ENCODE measurements at regions not wholly inside any gene's neighbourhood (a gene's known extent, or its start where the extent isn't known, plus 50 kb on each side); places are given as distances from the start of the nearest gene placed in this dataset.

DNA sequence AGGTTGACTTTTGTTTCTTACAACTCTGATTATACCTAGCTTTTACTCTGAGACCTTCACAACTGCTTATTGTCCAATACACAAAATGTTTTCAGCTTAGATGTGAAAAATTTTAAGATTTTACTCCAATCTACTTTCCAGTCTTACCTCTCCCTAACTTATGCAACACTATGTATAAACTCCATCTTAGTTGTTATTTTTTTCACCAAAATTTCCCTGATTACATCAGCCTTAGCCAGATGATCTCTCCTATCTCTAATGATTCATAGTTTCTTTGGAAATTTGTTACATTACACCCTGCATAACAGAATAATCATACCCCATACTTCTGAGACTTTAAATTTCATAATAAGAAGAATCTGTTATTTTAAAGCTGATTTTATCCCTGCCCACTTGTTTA lies 621.0 kb upstream of the ANO3 start:
- no peaks in the 10 kb centered on the region for H3K36me3 ChIP-seq (ENCODE audit: control insufficient read depth, insufficient read depth, low read length)
- no peak overlapping the region for H3K4me3 ChIP-seq (ENCODE audit: insufficient read depth, low read depth, low read length, poor library complexity, severe bottlenecking)
- H3K9me3 ChIP-seq (ENCODE audit: control insufficient read depth, low read length): no peaks in the 10 kb centered on the region
- no peaks in the 10 kb centered on the region for H3K4me1 ChIP-seq (ENCODE audit: control insufficient read depth, insufficient read depth, low read length, poor library complexity, severe bottlenecking)
- H3K27ac ChIP-seq (ENCODE audit: insufficient read depth, low read length, poor library complexity, severe bottlenecking): no peak overlapping the region
- H3K27me3 ChIP-seq (replicated peaks; ENCODE audit: control insufficient read depth, insufficient read depth, low read length, poor library complexity, severe bottlenecking): no peaks in the 10 kb centered on the region
- no peak for DNase-seq

DNA sequence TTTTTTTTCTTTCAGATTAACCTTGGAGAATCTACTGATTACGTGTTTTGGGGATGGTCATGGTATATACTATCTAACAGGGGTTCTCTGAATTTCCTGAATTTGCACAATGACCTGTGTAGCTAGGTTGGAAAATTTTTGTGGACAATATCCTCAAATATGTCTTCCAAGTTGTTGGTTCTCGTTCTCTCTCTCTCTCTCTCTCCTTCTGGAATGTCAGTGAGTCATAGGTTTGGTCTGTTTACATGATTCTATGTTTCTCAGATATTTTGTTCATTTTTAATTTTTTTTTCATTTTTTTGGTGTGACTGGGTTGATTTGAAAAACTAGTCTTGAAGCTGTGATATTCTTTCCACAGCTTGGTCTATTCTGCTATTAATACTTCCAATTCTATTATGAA lies 604.0 kb upstream of the ANO3 start:
- Histone ChIP-seq H3K27me3 (replicated peaks; ENCODE audit: control insufficient read depth, insufficient read depth, low read length, poor library complexity, severe bottlenecking) (no peaks in the 10 kb centered on the region), H3K4me1 (ENCODE audit: control insufficient read depth, insufficient read depth, low read length, poor library complexity, severe bottlenecking) (no peaks in the 10 kb centered on the region), H3K27ac (ENCODE audit: insufficient read depth, low read length, poor library complexity, severe bottlenecking) (no peak overlapping the region), H3K9me3 (ENCODE audit: control insufficient read depth, low read length) (no peaks in the 10 kb centered on the region), H3K36me3 (ENCODE audit: control insufficient read depth, insufficient read depth, low read length) (no peaks in the 10 kb centered on the region), H3K4me3 (ENCODE audit: insufficient read depth, low read depth, low read length, poor library complexity, severe bottlenecking) (no peak overlapping the region)
- no peak for DNase-seq

DNA sequence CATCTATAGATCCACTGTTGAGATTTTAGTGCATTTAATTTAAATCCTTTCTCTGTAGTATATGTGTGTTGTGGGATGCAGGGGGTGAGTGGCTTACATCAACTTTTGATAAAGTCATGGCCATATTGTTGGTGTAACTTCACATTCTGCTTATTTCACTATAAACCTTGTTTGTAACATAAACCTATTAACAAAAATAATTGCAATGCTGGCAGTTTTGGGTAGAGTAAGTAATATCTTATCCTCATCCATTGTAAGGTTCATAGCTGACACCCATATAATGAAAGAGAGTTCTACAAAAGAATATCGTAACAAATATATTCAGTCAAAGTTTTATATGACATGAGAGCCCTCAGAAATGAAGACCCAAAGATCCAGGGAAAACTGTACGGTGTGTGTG lies 601.7 kb upstream of the ANO3 start:
- no peak for DNase-seq
- Histone ChIP-seq H3K27ac (ENCODE audit: insufficient read depth, low read length, poor library complexity, severe bottlenecking) (no peak overlapping the region), H3K9me3 (ENCODE audit: control insufficient read depth, low read length) (no peaks in the 10 kb centered on the region)

DNA sequence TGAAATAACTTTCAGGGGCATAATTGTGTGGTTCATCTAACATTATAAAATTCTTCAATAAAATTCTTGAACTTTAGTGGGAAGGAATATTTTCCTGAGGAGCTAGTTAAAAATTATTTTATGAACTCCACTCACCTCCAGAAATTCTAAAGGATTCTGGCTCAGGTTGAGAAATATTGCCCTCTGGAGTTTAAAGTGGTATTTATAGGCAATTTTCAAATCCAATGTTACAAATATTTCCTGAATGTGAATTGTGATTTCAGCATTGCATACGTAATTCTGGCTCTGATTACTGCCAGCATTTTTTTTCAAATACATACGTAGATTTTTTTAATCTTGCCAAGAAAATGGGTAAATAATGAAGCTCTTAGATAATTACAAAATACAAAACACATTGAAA lies 598.2 kb upstream of the ANO3 start:
- no peak for DNase-seq
- H3K9me3 ChIP-seq (ENCODE audit: control insufficient read depth, low read length): no peaks in the 10 kb centered on the region
- H3K27me3 ChIP-seq (replicated peaks; ENCODE audit: control insufficient read depth, insufficient read depth, low read length, poor library complexity, severe bottlenecking): no peaks in the 10 kb centered on the region
- H3K4me3 ChIP-seq (ENCODE audit: insufficient read depth, low read depth, low read length, poor library complexity, severe bottlenecking): no peak overlapping the region
- H3K27ac ChIP-seq (ENCODE audit: insufficient read depth, low read length, poor library complexity, severe bottlenecking): no peak overlapping the region
- H3K36me3 ChIP-seq (ENCODE audit: control insufficient read depth, insufficient read depth, low read length): no peaks in the 10 kb centered on the region
- H3K4me1 ChIP-seq (ENCODE audit: control insufficient read depth, insufficient read depth, low read length, poor library complexity, severe bottlenecking): no peaks in the 10 kb centered on the region

More for the DNA sequence above, 601.7 kb upstream of the ANO3 start:
- Histone ChIP-seq H3K4me1 (ENCODE audit: control insufficient read depth, insufficient read depth, low read length, poor library complexity, severe bottlenecking) (no peaks in the 10 kb centered on the region), H3K36me3 (ENCODE audit: control insufficient read depth, insufficient read depth, low read length) (no peaks in the 10 kb centered on the region), H3K27me3 (replicated peaks; ENCODE audit: control insufficient read depth, insufficient read depth, low read length, poor library complexity, severe bottlenecking) (no peaks in the 10 kb centered on the region), H3K4me3 (ENCODE audit: insufficient read depth, low read depth, low read length, poor library complexity, severe bottlenecking) (no peak overlapping the region)

DNA sequence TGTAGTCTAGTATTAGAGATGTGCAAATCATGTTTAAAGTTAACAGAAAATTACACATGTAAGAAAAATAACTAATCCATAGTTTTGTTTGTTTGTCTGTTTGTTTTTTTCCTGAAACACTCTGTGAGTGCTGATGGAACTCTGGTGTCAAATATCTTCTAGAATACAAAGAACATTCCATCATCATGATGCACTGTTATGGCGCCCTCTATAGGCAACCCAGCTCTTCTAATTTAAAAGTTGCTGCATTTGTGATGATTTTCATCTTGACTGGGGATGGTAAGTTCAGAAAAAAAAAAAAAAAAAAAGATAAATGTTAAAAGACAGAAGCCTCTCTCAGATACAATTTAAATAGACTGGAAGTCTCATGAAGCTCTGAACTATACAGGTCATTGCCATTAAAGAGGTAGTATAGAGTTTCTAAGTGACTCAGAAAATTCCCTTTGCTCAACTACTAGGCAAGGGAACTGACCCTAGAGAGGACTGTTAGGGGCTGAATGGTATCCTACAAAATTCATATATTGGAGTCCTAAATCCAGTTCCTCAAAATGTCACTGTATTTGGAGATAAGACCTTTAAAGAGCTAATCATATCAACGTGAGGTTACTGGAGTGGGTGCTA lies 597.2 kb upstream of the ANO3 start:
- no peak overlapping the region for H3K27ac ChIP-seq (ENCODE audit: insufficient read depth, low read length, poor library complexity, severe bottlenecking)
- H3K4me1 ChIP-seq (ENCODE audit: control insufficient read depth, insufficient read depth, low read length, poor library complexity, severe bottlenecking): no peaks in the 10 kb centered on the region
- DNase-seq: no peak
- no peaks in the 10 kb centered on the region for H3K36me3 ChIP-seq (ENCODE audit: control insufficient read depth, insufficient read depth, low read length)
- H3K9me3 ChIP-seq (ENCODE audit: control insufficient read depth, low read length): no peaks in the 10 kb centered on the region
- H3K4me3 ChIP-seq (ENCODE audit: insufficient read depth, low read depth, low read length, poor library complexity, severe bottlenecking): no peak overlapping the region
- H3K27me3 ChIP-seq (replicated peaks; ENCODE audit: control insufficient read depth, insufficient read depth, low read length, poor library complexity, severe bottlenecking): no peaks in the 10 kb centered on the region

DNA sequence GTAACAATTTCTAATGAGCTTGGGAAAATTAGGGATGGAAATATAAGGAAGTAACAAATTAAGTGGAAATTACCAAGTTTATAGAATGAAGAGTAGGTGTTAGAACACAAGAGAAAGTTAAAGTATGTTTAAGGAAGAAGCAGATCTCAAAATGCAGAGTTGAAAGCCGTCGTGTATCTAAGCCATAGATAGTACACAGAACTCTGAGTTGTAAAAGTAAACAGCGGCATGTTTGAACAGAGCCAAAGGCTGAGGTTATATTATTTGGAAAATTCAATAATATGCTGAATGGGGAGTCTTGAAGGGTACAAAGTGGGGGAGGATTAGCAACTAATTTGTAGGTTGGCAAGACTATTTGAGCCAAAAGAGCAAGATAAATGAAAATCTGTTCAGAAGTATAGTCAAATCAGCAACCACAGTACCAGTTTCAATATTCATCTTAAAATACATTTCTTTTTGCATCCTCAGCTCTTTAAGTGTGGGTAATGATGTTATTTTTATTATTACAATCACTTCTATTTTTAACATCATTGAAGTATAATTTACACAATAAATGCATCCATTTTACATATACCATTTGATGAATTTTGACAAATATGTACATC lies 594.8 kb upstream of the ANO3 start:
- H3K27ac ChIP-seq (ENCODE audit: insufficient read depth, low read length, poor library complexity, severe bottlenecking): no peak overlapping the region
- no peak for DNase-seq
- H3K4me1 ChIP-seq (ENCODE audit: control insufficient read depth, insufficient read depth, low read length, poor library complexity, severe bottlenecking): no peaks in the 10 kb centered on the region
- H3K36me3 ChIP-seq (ENCODE audit: control insufficient read depth, insufficient read depth, low read length): no peaks in the 10 kb centered on the region
- H3K9me3 ChIP-seq (ENCODE audit: control insufficient read depth, low read length): no peaks in the 10 kb centered on the region
- H3K27me3 ChIP-seq (replicated peaks; ENCODE audit: control insufficient read depth, insufficient read depth, low read length, poor library complexity, severe bottlenecking): no peaks in the 10 kb centered on the region
- H3K4me3 ChIP-seq (ENCODE audit: insufficient read depth, low read depth, low read length, poor library complexity, severe bottlenecking): no peak overlapping the region

DNA sequence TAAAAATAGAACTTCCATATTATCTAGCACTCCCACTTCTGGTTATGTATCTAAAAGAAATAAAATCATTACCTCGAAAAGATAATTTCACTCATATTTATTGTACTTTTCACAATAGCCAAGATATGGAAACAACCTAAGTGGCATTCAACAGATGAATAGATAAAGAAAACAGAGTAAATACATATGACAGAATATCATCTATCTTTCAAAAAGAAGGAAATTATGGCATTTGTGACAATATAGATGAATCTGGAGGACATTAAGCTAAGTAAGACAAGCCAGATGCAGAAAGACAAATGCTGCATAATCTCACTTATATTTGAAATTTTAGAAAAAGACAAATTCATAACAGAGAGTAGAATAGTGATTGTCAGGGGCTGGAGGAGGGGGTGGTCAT lies 590.0 kb upstream of the ANO3 start:
- DNase-seq: no peak
- no peaks in the 10 kb centered on the region for H3K36me3 ChIP-seq (ENCODE audit: control insufficient read depth, insufficient read depth, low read length)
- H3K27me3 ChIP-seq (replicated peaks; ENCODE audit: control insufficient read depth, insufficient read depth, low read length, poor library complexity, severe bottlenecking): no peaks in the 10 kb centered on the region
- no peaks in the 10 kb centered on the region for H3K9me3 ChIP-seq (ENCODE audit: control insufficient read depth, low read length)
- H3K4me3 ChIP-seq (ENCODE audit: insufficient read depth, low read depth, low read length, poor library complexity, severe bottlenecking): no peak overlapping the region
- no peaks in the 10 kb centered on the region for H3K4me1 ChIP-seq (ENCODE audit: control insufficient read depth, insufficient read depth, low read length, poor library complexity, severe bottlenecking)
- H3K27ac ChIP-seq (ENCODE audit: insufficient read depth, low read length, poor library complexity, severe bottlenecking): no peak overlapping the region

DNA sequence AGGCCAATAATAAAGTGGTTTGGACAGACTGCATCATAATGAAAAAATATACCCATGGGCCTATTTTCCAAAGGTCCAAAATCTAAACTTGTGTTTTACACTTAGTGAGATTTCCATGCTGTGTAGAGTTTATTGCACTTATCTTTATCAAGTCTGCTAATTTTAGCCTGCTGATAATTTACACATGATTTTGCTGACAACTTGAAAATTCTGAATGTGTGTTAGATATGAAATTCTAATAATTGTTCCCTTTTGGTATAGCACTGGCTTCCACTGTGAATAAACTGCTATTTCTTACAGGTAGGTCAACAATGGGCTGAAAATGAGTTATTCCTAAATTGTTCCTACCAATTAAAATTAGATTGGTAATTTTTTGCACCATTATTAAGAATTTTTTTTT lies 589.1 kb upstream of the ANO3 start:
- Histone ChIP-seq H3K36me3 (ENCODE audit: control insufficient read depth, insufficient read depth, low read length) (no peaks in the 10 kb centered on the region), H3K27ac (ENCODE audit: insufficient read depth, low read length, poor library complexity, severe bottlenecking) (no peak overlapping the region), H3K9me3 (ENCODE audit: control insufficient read depth, low read length) (no peaks in the 10 kb centered on the region), H3K27me3 (replicated peaks; ENCODE audit: control insufficient read depth, insufficient read depth, low read length, poor library complexity, severe bottlenecking) (no peaks in the 10 kb centered on the region), H3K4me3 (ENCODE audit: insufficient read depth, low read depth, low read length, poor library complexity, severe bottlenecking) (no peak overlapping the region), H3K4me1 (ENCODE audit: control insufficient read depth, insufficient read depth, low read length, poor library complexity, severe bottlenecking) (no peaks in the 10 kb centered on the region)
- DNase-seq: no peak

DNA sequence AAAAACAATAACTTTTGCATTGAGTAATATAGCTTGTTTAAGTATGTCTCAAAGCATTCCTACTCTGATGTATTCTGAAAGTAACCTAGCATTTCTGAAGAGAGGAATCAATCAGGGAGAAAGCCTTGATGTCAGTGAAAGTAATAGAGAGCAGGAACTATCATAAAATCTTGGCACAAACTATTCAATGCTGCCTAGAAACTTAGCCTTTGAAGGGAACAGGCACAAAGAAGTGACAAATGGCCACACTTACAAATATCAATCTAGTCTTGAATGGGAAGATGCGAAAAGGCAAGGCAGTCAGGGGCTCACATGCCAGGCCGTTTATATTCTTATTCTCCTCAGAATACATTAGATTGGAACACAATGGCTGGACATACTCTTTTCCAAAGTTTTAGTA lies 576.5 kb upstream of the ANO3 start:
- no peak for DNase-seq
- Histone ChIP-seq H3K9me3 (ENCODE audit: control insufficient read depth, low read length) (no peaks in the 10 kb centered on the region), H3K4me1 (ENCODE audit: control insufficient read depth, insufficient read depth, low read length, poor library complexity, severe bottlenecking) (no peaks in the 10 kb centered on the region), H3K27me3 (replicated peaks; ENCODE audit: control insufficient read depth, insufficient read depth, low read length, poor library complexity, severe bottlenecking) (no peaks in the 10 kb centered on the region), H3K27ac (ENCODE audit: insufficient read depth, low read length, poor library complexity, severe bottlenecking) (no peak overlapping the region), H3K36me3 (ENCODE audit: control insufficient read depth, insufficient read depth, low read length) (no peaks in the 10 kb centered on the region), H3K4me3 (ENCODE audit: insufficient read depth, low read depth, low read length, poor library complexity, severe bottlenecking) (no peak overlapping the region)

DNA sequence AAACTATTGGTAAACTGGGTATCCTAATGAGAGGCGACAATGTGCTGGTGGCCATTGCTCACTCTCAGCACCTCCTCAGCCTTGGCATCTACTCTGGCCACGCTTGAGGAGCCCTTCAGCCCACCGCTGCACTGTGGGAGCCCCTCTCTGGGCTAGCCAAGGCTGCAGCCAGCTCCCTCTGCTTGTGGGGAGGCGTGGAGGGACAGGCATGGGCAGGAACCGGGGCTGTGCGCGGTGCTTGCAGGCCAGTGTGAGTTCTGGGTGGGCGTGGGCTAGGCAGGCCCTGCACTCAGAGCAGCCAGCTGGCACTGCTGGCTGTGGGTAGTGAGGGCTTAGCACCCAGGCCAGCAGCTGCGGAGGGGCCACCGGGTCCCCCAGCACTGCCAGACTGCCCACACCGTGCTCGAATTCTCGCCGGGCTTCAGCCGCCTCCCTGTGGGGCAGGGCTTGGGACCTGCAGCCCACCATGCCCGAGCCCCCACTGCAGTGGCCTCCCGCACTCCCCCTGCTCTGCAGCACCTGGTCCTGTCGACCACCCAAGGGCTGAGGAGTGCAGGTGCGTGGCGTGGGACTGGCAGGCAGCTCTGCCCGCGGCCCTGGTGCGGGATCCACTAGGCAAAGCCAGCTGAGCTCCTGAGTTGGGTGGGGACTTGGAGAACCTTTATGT lies 575.9 kb upstream of the ANO3 start:
- no peaks in the 10 kb centered on the region for H3K9me3 ChIP-seq (ENCODE audit: control insufficient read depth, low read length)
- H3K4me1 ChIP-seq (ENCODE audit: control insufficient read depth, insufficient read depth, low read length, poor library complexity, severe bottlenecking): no peaks in the 10 kb centered on the region
- H3K27me3 ChIP-seq (replicated peaks; ENCODE audit: control insufficient read depth, insufficient read depth, low read length, poor library complexity, severe bottlenecking): no peaks in the 10 kb centered on the region
- H3K27ac ChIP-seq (ENCODE audit: insufficient read depth, low read length, poor library complexity, severe bottlenecking): no peak overlapping the region
- no peak for DNase-seq
- H3K4me3 ChIP-seq (ENCODE audit: insufficient read depth, low read depth, low read length, poor library complexity, severe bottlenecking): no peak overlapping the region
- no peaks in the 10 kb centered on the region for H3K36me3 ChIP-seq (ENCODE audit: control insufficient read depth, insufficient read depth, low read length)

Data from effector memory CD4-positive, alpha-beta T cell (primary cell).